ENCODE measurements at regions not wholly inside any gene's neighbourhood (a gene's known extent, or its start where the extent isn't known, plus 50 kb on each side); places are given as distances from the start of the nearest gene placed in this dataset.
"Not testable (repeated sequence)": the region's sequence is repeated elsewhere in the genome, so short reads cannot be mapped to it uniquely, and the experiment has no call there.

DNA sequence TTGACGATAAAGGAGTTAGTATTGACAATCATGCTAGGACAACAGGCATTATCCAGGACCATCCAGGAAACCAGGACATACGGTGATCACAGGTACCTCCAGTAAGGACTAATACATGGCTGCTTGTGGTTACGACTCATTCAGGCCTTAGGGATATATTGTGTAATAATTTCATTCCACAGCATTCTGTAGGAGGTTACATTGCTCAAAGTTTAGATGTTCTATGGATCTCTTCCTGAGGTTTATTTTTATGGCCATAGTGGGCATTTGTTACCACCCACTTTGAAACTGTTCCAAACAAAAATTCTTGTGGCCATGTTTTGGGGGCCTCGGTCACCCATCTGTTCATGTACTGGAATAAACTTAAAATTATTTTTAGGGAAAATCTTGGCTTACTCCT, 431.6 kb downstream of the METTL4 start:
- DNase-seq, result no peak

DNA sequence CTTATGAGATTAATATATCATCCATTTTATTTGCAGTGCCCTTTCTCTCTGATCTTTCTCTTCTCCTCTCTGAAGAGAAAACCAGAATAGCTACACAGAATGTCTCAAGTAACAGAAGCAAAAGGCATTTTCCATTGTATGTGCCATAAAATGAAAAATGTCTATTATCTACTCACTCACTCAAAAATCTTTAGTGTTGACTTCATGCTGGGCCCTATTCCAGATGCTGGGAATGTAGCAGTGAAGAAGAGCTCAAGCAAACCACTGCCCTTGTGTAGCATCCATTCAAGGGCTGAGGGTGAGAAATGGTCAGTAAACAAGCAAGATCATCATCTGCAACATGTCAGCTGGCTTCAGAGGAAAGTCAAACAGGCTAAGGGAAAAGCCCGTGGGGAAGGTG, 427.7 kb downstream of the METTL4 start:
- peak; percentile 70 for DNase-seq

DNA sequence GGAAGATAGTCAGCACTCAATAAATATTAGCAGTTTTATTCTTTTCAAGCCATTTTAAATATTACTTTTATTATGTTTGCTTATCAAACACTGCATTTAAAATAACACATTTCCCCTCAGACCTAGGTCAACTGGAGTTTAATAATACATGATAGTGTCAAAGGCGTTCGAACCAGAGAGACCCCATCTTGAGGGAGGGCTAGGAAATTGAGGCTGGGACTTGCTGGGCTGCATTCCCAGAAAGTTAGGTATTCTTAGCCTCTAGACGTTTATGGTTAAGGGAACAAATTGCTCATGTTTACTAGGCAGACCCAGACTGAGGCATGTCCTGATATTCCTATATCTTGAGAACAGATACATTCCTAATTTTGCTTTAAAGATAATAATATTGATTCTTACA, 426.5 kb downstream of the METTL4 start:
- DNase-seq, result no peak

DNA sequence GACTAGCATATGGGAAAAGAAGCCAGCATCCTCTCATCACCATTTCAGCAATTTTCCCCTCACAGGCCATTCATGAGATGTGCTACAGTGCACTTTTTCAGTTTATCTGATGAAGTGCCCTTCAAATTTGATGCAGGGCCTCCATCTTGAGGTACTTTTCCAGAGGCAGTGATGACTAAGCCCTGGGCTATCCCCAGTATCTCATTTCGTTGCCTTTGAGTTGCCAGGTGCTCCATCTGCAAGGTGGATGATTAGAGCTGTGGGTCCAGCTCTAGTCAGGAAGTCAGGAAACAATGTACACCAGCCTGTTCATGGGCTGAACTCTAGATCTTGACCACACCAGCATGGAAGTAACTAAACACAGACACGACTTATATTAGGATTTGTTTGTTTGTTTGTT, 425.2 kb downstream of the METTL4 start:
- DNase-seq, result no peak

DNA sequence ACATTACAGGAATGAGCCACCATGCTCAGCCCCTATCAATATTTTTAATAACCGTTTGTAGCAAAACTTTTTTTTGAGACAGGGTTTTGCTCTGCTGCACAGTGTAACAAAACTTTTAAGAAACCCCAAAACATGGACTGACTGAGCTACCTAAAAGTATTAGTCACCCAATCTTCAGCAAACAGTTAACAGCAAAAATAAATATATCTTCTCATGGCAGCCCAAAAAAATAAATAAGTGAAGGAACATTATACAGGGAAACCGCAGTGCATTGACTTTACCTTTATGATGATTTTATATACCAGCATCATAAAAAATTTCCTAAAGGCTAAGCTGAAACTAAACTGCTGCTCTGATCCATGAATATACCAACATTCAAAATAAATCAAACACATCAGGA, 424.6 kb downstream of the METTL4 start:
- no peak for DNase-seq

DNA sequence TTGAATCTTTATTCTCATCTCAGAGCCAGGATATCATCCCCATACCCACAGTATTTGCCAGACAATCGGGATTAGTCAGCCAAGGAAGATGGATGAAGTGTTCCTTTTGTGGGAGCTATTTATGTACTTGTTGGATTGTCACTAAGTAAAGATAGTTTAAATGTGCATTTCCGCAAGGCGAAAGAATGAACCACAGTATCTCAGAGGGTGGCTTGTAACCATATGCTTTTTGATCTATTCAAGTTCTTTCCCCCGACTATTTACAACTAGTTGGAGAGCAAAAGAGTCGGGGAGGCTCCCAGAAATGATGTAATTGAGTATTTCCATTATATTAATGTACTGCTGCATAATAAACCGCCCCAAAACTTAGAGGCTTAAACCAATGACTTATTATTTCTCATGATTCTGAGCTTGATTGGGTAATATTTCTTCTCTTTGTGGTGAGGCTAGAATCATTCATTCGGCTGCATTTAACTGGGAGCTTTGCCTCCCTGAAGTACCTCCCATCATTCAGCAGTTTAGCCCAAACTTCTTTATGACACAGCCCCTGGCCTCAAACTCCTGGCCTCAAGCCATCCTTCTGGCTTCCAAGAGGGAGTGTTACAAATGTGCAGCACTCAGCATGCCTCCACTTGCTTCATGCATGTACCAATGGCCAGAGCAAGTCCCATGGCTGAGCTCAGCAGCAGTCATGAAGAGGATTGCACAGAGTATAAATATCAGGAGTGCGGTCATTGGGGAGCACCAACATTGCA, 423.7 kb downstream of the METTL4 start:
- peak; percentile 67 for DNase-seq

DNA sequence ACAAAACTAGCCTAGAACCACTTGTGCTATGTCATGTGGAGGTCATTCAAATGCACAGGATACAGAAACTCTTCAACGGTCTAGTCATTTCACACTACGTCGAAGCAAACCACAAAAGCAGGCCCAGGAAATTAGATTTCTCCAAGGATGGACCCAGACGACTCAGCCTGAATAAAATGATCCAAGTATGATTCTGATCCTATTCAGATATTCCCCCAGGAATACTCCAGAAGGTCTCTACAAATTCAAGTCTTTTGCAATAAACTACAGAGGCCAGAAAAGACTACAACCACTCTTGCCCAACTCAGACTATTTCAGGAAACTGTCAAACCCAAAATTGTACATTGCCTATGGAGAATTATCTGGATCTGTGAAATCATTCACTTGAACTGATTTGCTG, 422.5 kb downstream of the METTL4 start:
- DNase-seq, result no peak

DNA sequence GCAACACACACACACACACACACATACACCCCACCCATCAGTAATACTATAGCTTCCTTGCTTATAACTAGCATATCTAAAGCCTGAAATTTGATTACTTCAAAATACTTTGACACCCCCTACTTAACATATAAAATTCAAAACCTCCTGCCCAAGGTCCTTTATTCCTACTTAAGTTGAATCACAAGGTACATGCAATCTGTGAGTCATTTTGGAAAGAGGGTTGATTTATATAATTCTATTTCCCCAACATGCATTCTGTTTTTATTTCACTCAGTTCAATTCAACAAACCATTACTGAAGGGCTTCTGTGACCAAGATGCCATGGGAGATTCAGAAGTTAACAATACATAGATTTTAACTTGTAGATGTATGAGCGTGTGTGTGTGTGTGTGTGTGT, 420.7 kb downstream of the METTL4 start:
- no peak for DNase-seq

DNA sequence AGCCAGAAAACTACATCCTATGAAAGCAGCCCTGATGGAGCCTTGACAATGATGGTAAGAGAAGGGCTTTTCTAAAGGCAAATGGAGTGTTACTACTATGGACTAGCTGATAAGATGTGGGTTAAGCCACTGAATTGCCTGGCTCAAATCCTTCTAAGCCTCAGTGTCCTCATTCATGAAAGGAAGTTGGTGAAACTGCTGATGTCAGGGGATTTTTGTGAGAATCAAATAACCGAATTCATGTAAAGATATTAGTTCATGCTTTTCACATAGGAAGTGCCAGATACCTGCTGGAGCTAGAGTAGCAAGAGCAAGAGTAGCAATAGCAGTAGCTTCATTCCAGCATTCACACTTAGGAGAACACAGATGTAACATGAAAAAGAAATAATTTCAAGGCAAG, 417.0 kb downstream of the METTL4 start:
- no peak for DNase-seq

DNA sequence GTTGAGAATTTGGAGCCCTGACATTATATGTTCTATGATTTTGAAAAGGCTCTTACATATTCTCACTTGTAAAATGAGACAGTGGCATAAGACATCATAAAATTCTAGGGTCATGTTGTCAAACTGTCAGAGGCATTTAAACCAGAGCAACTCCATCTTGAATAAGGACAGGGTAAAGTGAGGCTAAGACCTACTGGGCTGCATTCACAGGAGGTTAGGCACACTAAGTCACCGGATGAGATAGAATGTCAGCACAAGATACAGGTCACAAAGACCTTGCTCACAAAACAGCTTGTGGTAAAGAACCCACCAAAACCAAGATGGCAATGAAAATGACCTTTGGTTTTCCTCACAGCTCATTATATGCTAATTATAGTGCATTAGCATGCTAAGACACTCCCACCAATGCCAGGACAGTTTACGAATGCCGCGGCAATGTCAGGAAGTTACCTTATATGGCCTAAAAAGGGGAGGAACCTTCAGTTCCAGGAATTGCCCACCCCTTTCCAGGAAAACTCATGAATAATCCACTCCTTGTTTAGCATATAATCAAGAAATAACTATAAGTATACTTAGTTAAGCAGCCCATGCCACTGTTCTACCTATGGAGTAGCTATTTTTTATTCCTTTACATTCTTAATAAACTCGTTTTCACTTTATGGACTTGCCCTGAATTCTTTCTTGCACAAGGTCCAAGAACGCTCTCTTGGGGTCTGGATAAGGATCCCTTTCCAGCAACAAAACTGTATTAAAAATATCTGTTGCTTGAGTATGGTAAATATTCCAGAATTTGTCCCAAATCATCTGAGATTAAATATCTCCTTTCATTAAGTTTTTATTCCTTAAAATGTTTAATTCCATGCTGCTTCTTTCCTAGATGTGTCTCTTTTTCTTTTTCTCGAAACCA, 406.4 kb downstream of the METTL4 start:
- no peak for DNase-seq

DNA sequence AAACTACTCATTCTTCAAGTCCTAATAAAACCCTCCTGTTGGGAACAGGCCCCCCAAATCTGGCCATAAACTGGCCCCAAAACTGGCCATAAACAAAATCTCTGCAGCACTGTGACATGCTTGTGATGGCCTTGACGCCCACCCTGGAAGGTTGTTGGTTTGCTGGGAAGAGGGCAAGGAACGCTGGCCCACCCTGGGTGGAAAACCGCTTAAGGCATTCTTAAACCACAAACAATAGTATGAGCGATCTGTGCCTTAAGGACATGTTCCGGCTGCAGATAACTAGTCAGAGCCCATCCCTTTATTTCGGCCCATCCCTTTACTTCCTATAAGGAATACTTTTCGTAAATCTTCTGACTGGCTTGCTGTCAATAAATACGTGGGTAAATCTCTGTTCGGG, 404.4 kb downstream of the METTL4 start:
- DNase-seq, result not testable (repeated sequence)

DNA sequence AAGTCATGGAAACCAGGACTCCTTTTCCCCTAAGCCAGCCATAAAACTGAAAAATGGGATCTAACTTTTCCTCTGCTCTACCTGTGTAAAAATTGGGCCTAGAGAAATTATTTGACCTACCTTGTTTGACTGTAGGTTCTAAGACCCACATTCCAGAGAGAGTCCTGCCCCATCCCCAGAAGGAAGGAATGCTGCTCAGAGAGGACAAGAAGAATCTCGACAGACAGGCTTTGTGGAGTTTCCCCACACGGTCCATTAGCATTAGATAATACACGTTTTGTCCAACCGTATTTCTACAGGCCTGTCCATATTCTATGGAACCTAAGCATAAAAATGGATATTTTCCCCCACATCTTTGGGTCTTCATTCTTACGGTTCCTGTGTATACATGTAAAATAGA, 403.3 kb downstream of the METTL4 start:
- DNase-seq, result no peak

DNA sequence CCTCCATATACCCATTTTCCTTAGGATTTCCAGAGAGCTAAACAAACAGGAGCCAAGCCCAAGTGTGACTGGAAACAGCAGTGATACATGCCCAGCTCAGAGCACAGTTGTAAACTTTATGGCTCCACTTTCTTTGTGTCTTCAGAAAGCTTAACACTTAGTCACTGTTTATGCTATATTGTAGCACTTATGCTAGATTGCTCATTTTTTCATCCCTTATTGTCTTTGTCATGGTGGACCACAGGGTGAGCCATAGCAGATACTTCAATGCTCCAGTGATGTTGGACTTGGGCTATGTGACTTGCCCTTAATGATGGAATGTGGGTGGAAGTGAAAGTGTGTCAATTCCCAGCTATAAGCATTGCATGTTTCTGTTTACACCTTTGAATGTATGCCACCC, 401.6 kb downstream of the METTL4 start:
- DNase-seq, result no peak

DNA sequence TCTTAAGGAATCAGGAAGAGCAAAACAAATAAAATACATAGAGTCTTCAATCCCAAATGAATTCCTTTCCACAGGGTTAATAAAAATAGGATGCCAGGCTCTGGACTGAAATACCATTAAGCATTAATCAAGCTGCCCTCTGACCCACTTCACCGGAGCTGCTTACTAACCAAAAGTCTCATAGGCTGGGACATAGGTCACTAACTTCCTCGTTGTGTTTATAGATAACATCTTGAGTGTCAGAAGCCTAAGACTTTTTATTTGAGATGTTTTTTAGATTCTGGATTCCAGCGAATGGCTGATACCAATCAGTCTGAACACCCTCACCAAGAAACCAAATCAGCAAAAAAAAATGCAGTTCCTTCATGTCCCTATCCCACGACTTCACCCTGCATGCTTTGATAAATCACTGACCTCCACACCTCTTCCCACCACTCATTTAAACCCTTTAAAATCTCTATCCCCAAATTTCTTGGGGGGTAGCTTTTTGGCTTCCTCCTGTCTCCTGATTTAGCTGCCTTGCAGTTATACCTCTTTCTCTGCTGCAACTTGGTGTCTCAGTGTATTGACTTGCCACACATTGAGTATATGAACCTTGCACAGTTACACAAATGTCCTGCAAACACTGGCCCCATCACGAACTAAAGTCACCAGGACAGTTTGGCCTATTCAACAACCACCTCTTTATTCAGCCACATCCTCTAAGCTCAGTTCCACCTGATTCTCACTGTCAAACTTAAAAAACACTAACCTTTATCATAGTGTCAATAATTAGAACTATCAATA, 399.3 kb downstream of the METTL4 start:
- no peak for DNase-seq

DNA sequence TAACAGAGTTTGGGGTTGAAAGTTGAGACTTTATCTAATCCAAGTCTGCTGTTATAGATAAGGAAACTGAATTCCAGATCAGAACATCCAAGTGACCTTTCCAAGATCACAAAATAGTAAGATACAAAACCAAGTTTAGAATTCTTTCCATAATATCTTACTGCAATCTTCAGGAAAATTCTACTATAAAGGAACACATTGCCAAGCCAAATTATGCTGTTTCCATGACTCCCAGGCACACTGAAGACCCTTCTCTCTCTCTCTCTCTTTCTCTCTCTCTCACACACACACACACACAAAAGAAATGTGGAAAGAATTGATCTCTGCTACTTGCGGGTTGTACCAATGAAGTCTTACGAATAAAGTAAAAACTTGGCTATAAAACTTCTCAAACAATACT, 398.4 kb downstream of the METTL4 start:
- peak; percentile 19 for DNase-seq

DNA sequence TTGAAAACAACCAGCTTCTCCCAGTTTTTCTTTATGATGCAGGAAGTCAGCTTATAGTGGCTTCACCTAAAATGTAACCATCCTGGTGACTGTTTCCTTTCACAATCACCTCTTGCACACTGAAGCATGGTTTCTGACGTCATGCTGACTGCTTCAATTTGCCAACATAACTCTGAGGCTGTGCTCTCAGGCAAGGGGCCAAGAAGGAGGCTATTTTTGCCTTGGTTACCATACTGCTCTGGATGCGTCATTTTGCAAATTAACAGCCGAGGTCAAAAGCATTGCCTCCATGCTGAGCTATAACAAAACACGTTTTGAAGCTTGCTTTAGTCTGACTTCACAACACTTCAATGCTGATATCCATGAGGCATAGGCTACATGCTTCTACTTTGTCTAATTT, 397.8 kb downstream of the METTL4 start:
- no peak for DNase-seq

DNA sequence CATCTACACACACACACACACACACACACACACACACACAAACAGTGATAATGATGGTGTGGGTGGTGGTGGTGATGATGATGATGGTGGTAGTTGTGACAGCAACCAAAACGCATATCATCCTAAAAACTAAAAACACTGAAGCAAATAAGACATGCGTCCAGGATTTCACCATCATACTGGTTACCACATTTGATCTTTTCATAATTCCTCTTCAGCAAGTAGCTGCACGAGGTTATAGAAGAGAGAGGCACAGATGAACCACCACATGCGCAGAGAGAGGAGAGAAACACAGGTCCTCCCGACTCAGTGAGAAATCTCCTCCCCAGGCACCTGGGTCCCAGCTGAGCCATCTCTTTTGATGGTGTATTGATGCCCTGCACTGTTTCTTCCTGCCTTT, 393.3 kb downstream of the METTL4 start:
- DNase-seq, result no peak

DNA sequence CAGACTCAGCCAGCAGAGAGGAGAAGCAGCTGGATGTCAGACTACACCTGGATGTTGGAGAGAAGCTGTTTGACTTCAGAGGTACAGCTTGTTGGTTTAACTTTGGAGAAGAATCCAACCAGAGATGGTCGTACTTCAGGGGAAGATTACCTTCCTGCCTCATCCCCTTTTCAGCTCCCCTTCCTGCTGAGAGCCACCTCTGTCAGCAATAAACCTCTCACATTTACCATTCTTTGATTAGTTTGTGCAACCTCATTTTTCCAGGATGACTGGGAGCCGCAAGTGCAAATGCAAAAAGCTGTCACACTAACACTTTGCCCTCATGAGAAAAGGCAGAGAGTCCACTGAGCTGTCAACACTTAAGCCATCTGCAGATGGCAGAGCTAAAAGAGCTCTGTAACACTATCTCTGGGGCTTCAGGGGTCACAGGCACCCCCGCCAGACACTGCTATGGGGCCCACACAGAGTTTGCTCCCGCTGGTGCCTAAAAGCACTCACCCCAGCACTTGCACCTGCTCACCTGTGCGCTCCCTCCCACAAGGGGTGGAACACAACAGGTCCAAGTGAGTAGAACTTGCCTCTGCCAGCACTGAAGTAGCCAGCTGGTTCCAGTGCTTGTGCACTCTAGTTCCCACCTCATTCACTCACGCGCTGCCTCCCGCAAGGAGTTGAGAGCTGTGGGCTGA, 391.7 kb downstream of the METTL4 start:
- no peak for DNase-seq

DNA sequence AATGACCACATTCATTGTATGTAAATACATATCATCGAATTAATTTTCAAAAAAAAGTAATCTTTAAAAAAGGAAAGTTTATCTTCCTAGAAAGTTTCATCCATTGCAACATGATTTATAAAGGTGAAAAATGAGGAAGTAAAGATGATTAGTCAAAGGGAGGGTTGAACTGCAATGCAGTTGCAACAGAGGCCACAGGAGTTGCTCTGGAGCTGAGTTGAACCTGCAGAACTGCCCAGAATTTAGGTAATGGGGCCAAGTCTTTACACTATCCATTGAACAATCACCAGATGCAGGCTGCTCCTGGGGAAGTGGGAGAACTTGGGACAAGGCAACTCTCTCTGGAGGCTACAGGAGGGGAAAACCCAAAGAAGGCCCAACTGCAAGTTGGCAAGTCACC, 390.7 kb downstream of the METTL4 start:
- DNase-seq, result no peak

DNA sequence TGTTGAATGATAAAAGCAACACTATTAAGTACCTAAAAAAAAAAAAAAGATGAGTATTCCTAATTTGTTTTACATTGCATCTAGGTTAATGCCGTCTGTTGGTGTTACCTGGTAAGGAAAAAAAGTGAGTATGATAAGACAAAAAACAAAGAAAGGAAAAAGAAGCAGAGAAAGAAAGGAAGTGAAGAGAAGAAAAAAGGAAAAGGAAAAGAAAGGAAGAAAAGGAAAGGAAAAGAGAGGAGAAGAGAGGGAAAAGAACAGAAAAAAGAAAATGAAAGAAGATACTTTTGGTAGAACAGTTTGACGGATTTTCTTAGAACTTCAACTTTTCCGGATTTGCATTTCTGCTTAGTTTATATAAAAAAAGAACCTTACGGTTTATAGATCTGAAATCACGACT, 387.9 kb downstream of the METTL4 start:
- DNase-seq, result no peak

DNA sequence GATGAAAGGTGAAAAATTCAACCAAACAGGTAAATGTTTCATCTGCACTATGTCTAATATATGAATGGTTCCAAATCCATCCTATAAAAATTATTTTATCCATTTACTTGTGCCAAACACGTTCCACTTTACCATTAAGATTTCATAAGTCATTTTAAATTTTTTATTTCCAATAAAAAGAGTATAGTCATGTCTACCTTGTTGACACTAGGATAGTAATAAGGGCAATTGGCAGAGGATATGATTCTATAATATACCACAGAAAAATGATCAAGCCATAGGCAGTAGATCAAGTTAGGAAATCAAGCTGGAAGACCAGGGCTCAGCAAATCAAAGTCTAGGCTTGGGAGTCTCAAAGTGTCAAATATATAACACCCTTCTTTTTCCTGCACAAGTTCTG, 384.3 kb downstream of the METTL4 start:
- no peak for DNase-seq

DNA sequence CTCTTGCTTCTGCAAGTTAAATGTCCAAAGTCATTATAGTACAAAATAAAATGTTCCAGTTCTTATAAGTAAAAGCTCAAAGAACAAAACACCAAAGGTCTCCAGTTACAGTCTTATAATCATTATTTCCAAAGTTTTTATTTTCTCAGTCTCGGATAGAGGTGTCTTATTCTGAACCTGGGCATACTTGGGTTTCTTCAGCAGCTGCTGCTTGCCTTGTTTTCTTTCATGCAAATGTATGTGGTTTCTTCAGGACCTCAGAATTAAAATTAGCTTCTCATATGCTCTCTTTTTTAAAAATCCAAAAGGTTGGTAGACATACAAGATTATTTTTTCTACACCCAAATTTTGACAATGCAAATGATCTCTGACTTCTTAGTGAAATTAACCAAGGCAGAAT, 383.0 kb downstream of the METTL4 start:
- DNase-seq, result no peak
